Cardiac fibroblast (primary cell): ENCODE measurements at regions not wholly inside any gene's neighbourhood (a gene's known extent, or its start where the extent isn't known, plus 50 kb on each side); places are given as distances from the start of the nearest gene placed in this dataset.

Experiments used
- DNase-seq, 2 donors: peaks; one replicate each; pipeline versions ENCODE4 v3.0.0 to v3.0.0-alpha.2; 2010; ENCODE audit warnings: low read depth in 2 of 2
- H3K4me3 ChIP-seq, 2 donors: replicated peaks in 1 of 2; 1 replicate in 1 of 2; 2 replicates in 1 of 2; pipeline ENCODE4 v1.5.1; 2011; ENCODE audit warnings: low read depth in 2 of 2, low read length in 2 of 2, mild to moderate bottlenecking in 2 of 2, moderate library complexity in 1 of 2
- TF ChIP-seq, protein P1 (sequence below): IDR thresholded peaks from one replicate; pipeline ENCODE4 v1.5.1; 2011; ENCODE audit warnings: low read depth, mild to moderate bottlenecking, low read length, inconsistent platforms

DNA sequence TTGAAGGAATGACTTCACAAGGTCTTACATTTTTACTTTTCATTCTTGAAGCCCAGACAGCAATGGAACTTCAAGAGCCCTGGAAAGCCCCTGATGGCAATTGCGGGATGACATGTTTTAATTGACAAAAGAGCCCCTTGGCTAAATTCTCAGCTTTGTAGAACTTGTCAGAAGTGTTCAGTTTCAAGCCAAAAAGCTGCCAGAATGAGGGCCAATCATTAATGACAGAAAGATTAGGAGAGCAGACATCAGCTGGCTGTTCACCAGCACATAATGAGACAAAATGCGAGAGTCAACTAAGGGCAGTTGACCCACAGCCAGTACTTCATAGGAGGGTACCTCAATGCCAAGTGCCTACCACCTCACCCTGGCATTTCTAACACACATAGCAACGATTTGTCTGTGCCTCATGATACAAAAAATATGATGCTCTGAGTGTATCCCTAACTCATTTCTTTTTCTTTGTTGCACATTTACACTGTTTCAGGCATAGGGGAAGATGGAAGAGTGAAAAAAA lies 243.1 kb downstream of the MYLK4 start:
- DNase-seq = no peak
- H3K4me3 ChIP-seq = no peak overlapping the region
- TF ChIP-seq, protein P1, sequence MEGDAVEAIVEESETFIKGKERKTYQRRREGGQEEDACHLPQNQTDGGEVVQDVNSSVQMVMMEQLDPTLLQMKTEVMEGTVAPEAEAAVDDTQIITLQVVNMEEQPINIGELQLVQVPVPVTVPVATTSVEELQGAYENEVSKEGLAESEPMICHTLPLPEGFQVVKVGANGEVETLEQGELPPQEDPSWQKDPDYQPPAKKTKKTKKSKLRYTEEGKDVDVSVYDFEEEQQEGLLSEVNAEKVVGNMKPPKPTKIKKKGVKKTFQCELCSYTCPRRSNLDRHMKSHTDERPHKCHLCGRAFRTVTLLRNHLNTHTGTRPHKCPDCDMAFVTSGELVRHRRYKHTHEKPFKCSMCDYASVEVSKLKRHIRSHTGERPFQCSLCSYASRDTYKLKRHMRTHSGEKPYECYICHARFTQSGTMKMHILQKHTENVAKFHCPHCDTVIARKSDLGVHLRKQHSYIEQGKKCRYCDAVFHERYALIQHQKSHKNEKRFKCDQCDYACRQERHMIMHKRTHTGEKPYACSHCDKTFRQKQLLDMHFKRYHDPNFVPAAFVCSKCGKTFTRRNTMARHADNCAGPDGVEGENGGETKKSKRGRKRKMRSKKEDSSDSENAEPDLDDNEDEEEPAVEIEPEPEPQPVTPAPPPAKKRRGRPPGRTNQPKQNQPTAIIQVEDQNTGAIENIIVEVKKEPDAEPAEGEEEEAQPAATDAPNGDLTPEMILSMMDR = no peak

DNA sequence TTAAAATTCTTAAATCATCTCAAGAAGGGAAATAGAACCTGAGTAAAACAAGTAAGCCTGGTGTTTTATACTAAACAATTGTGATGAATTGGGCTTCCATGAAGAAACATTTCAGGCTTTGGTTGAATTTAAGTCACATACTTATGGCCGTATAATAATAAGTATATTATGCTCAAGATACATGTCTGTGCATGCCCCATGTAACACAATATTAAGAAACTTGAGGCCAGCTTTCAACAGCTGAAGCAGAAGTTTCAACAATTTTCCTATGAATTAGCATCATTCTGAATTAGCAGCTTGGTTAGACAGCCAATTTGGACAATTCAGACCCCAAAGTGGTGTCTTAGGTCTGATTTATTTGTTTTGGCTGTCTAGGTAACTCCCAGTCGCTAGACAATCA lies 243.7 kb downstream of the MYLK4 start:
- no peak overlapping the region for H3K4me3 ChIP-seq
- DNase-seq = no peak
- TF ChIP-seq, protein P1 = no peak

DNA sequence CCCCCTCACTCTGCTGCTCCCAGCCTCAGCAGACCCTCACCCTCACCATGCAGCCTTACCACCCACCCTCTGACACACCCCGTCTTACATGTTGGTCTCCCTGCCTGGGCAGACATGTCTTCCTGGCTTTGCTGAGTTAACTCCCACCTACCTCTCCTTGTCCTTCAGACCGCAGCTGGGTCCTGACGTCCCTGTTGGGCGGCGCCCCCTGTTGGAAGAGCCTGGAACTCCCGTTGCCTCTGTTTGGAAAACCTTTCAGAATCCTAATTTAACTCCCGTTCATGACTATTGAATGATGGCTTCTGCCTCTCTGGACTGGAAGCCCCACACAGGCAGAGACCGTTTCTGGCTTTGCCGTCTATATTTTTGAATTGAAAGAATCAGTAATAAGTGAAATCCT lies 245.1 kb downstream of the MYLK4 start:
- peak in 1 of 2 donors; percentile 9 for DNase-seq
- TF ChIP-seq, protein P1 = peak; percentile 51
- H3K4me3 ChIP-seq = no peak overlapping the region

GRCh38 chr6:2504495-2505064 lies 246.1 kb downstream of the MYLK4 start:
- no peak overlapping the region for H3K4me3 ChIP-seq
- TF ChIP-seq, protein P1 = no peak
- no peak for DNase-seq

DNA sequence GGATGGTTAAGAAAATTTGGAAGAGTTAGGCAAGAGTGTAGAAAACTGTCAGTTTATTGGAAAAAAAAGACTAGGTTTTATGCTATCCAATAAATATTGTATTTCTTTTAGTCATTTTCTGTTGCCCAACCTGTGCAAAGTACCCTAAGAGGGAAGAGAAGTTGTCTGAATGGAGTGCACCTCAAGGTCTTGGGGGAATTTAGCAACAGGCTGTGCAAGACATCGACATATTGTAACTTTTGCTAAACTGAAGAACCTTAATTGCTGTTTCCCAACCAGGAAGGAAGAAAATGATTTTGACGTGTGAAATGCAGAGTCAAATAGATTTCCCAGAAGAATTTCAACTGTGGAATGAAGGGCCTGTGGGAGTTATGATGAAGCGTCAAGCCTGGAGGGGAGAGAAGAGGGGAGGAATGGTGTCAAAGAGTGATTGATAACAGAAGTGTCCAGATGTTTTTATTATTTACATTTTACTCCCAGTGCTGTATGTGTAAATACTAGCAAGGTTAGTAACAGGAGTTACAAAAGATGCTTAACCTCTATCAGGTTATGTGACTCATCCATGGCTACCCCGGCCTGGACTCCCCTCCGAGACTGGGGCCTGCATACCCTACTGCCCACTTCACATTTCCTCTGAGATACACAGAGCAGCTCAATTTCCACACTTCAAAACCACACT lies 246.8 kb downstream of the MYLK4 start:
- no peak overlapping the region for H3K4me3 ChIP-seq
- TF ChIP-seq, protein P1 = no peak
- DNase-seq = peak; percentile 53 to 74

DNA sequence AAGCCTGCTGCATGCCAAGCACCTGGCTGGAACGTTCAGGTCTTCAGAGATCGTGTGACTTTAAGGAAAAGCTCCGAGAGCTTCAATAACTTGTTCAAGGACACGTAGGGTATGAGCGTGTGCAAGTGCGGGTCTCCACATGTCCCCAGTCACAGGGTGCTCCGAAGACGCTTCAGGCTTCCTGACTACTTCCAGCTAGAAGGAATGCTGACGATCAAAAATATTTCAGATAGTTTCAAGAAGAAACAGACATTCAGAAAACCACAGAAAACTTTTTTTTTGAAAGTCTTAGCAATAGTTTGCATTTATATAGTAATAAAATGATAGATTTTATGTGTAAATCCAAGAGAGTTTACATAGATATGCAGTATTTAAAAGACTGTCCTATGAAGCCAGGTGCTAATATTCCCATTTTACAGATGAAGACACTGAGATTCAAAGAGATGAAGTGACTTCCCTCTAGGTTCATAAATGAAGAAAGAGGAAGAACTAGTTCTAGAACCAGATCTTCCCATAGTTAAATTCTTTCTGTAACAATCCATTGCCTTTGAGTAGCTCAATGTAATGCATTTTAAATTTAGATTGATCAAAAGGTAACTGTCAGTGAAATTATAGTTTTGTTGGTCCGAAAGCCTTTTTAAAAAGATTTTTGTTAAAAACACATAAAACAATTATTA lies 247.6 kb downstream of the MYLK4 start:
- H3K4me3 ChIP-seq = no peak overlapping the region
- no peak for DNase-seq
- TF ChIP-seq, protein P1 = no peak
